SK-N-SH (cell line): ENCODE measurements at regions not wholly inside any gene's neighbourhood (a gene's known extent, or its start where the extent isn't known, plus 50 kb on each side); places are given as distances from the start of the nearest gene placed in this dataset.

Experiments used
- CTCF ChIA-PET: fragments of 300-600, 350-600 bp; formaldehyde crosslinking; extraction: SDS; loops from one replicate; lab custom pipeline; 2021; lab: Yijun Ruan, JAX
- POLR2A ChIA-PET: fragments of 350-600 bp; sonication (Branson Sonifier 250); formaldehyde crosslinking; extraction: SDS; loops from one replicate; lab custom pipeline; 2020; ENCODE audit warnings: antibody characterized with exemption, inconsistent platforms; lab: Yijun Ruan, JAX
- DNase-seq: peaks from one replicate; pipeline ENCODE4 v3.0.0; 2012
- H2AFZ ChIP-seq: fragments of 200-600 bp; sonication (generic); 2 replicates; pipeline ENCODE4 v1.8.1; 2016; ENCODE audit warnings: antibody characterized with exemption, mild to moderate bottlenecking, low read depth
- H3F3A ChIP-seq: fragments of 200-600 bp; sonication (generic); replicated peaks from 2 replicates; pipeline ENCODE3; 2016; ENCODE audit warnings: antibody characterized with exemption, mild to moderate bottlenecking; ENCODE audit not compliant: insufficient read depth
- H3K27ac ChIP-seq, 2 experiments: fragments of 200-500 bp in 1 of 2; fragments of 200-600 bp in 1 of 2; sonication (Bioruptor generic) in 1 of 2; sonication (generic), shearing (Covaris generic) in 1 of 2; 2 replicates each; pipeline versions ENCODE4 v1.5.1 to v1.6.1; 2014 to 2016; ENCODE audit warnings: low read depth in 2 of 2, inconsistent platforms in 1 of 2, low read length in 1 of 2, mild to moderate bottlenecking in 1 of 2, mixed read lengths in 1 of 2
- H3K27me3 ChIP-seq: fragments of 200-600 bp; sonication (generic), shearing (Covaris generic); 2 replicates; pipeline ENCODE4 v1.6.1; 2016; ENCODE audit warnings: mixed run types; ENCODE audit not compliant: insufficient read depth
- H3K36me3 ChIP-seq, 2 experiments: fragments of 200-500 bp in 1 of 2; fragments of 200-600 bp in 1 of 2; sonication (Bioruptor generic) in 1 of 2; sonication (generic) in 1 of 2; replicated peaks in 1 of 2; 2 replicates each; pipeline versions ENCODE3 to v1.5.1; 2014 to 2016; ENCODE audit warnings: low read length in 1 of 2, mild to moderate bottlenecking in 1 of 2; ENCODE audit not compliant: insufficient read depth in 2 of 2, control insufficient read depth in 1 of 2
- H3K4me1 ChIP-seq, 2 experiments: fragments of 200-500 bp in 1 of 2; fragments of 200-600 bp in 1 of 2; sonication (Bioruptor generic) in 1 of 2; sonication (generic), shearing (Covaris generic) in 1 of 2; 2 replicates each; pipeline versions ENCODE4 v1.5.1 to v1.6.1; 2014 to 2016; ENCODE audit warnings: low read depth in 1 of 2, low read length in 1 of 2, mixed run types in 1 of 2; ENCODE audit not compliant: insufficient read depth in 2 of 2, control insufficient read depth in 1 of 2
- H3K4me2 ChIP-seq: fragments of 200-600 bp; sonication (generic), shearing (Covaris generic); 2 replicates; pipeline ENCODE4 v1.6.1; 2017; ENCODE audit warnings: mixed run types
- H3K4me3 ChIP-seq, 2 experiments: fragments of 200-500 bp in 1 of 2; fragments of 200-600 bp in 1 of 2; sonication (Bioruptor generic) in 1 of 2; sonication (generic), shearing (Covaris generic) in 1 of 2; 2 replicates each; pipeline versions ENCODE4 v1.5.1 to v1.8.1; 2014 to 2016; ENCODE audit warnings: low read depth in 2 of 2, inconsistent platforms in 1 of 2, low read length in 1 of 2, mild to moderate bottlenecking in 1 of 2, mixed read lengths in 1 of 2, moderate library complexity in 1 of 2
- H3K79me2 ChIP-seq: fragments of 200-600 bp; sonication (generic); 2 replicates; pipeline ENCODE4 v1.8.1; 2017; ENCODE audit warnings: mild to moderate bottlenecking; ENCODE audit not compliant: insufficient read depth
- H3K9ac ChIP-seq: fragments of 200-600 bp; sonication (generic); 2 replicates; pipeline ENCODE4 v1.6.1; 2017; ENCODE audit warnings: mixed run types
- H3K9me2 ChIP-seq: fragments of 200-600 bp; sonication (generic); 2 replicates; pipeline ENCODE4 v1.6.1; 2017; ENCODE audit warnings: mixed run types
- H3K9me3 ChIP-seq: fragments of 200-600 bp; sonication (generic); 2 replicates; pipeline ENCODE4 v1.6.1; 2017; ENCODE audit warnings: mixed run types, mild to moderate bottlenecking, moderate library complexity
- H4K20me1 ChIP-seq: fragments of 200-600 bp; sonication (generic); 2 replicates; pipeline ENCODE4 v1.6.1; 2017; ENCODE audit warnings: mild to moderate bottlenecking, mixed run types; ENCODE audit not compliant: insufficient read depth
- CHD2 ChIP-seq: fragments of 150-350 bp; IDR thresholded peaks from 2 replicates; pipeline ENCODE4 v1.6.1; 2018; ENCODE audit warnings: low read length; ENCODE audit not compliant: partially characterized antibody
- CTCF ChIP-seq: fragments of 200-600 bp; sonication (generic); IDR thresholded peaks from 2 replicates; pipeline ENCODE4 v1.6.1; 2017; ENCODE audit warnings: antibody characterized with exemption, mild to moderate bottlenecking, moderate library complexity
- ELF1 ChIP-seq: IDR thresholded peaks from 2 replicates; pipeline ENCODE4 v1.4.0; 2012
- EP300 ChIP-seq, 2 experiments: IDR thresholded peaks; 2 replicates each; pipeline versions ENCODE4 v1.4.0 to v1.6.1; 2012; ENCODE audit warnings: borderline replicate concordance in 1 of 2, low read depth in 1 of 2, low read length in 1 of 2
- FOSL2 ChIP-seq: IDR thresholded peaks from 2 replicates; pipeline ENCODE4 v1.4.0; 2012; ENCODE audit warnings: low read depth, mild to moderate bottlenecking, moderate library complexity, borderline replicate concordance
- FOXM1 ChIP-seq: IDR thresholded peaks from 2 replicates; pipeline ENCODE4 v1.4.0; 2012; ENCODE audit warnings: low read depth, mild to moderate bottlenecking
- GATA2 ChIP-seq: sonication (generic); formaldehyde crosslinking; IDR thresholded peaks from 2 replicates; pipeline ENCODE4 v1.5.0; 2020; ENCODE audit warnings: mild to moderate bottlenecking, missing genetic modification reagents
- IRF3 ChIP-seq: fragments of 150-350 bp; IDR thresholded peaks from 2 replicates; pipeline ENCODE4 v1.6.1; 2016; ENCODE audit warnings: mild to moderate bottlenecking, low read depth, low read length
- JUND ChIP-seq: IDR thresholded peaks from 2 replicates; pipeline ENCODE4 v1.4.0; 2012
- MEF2A ChIP-seq: IDR thresholded peaks from 2 replicates; pipeline ENCODE4 v1.4.0; 2012; ENCODE audit warnings: low read depth, borderline replicate concordance
- RAD21 ChIP-seq: IDR thresholded peaks from 2 replicates; pipeline ENCODE4 v1.6.1; 2012; ENCODE audit warnings: mild to moderate bottlenecking, low read length
- RCOR1 ChIP-seq: fragments of 150-350 bp; IDR thresholded peaks from 2 replicates; pipeline ENCODE4 v1.6.1; 2017; ENCODE audit warnings: antibody characterized with exemption, low read length
- RFX5 ChIP-seq: IDR thresholded peaks from 2 replicates; pipeline ENCODE4 v1.6.1; 2012; ENCODE audit warnings: mild to moderate bottlenecking, improper control_type of control experiment, low read length
- TAF1 ChIP-seq: IDR thresholded peaks from 2 replicates; pipeline ENCODE4 v1.6.1; 2012; ENCODE audit warnings: low read depth, mild to moderate bottlenecking, low read length, moderate library complexity, borderline replicate concordance
- TCF12 ChIP-seq: IDR thresholded peaks from 2 replicates; pipeline ENCODE4 v1.4.0; 2012
- TEAD4 ChIP-seq: IDR thresholded peaks from 2 replicates; pipeline ENCODE4 v1.4.0; 2012; ENCODE audit warnings: mild to moderate bottlenecking, borderline replicate concordance; ENCODE audit not compliant: insufficient read depth
- WGBS: methylation state at CpG from one replicate; pipeline ENCODE4 v1.1.6; 2017; ENCODE audit warnings: low lambda C conversion rate; 5-methylcytosine and 5-hydroxymethylcytosine counted together

DNA sequence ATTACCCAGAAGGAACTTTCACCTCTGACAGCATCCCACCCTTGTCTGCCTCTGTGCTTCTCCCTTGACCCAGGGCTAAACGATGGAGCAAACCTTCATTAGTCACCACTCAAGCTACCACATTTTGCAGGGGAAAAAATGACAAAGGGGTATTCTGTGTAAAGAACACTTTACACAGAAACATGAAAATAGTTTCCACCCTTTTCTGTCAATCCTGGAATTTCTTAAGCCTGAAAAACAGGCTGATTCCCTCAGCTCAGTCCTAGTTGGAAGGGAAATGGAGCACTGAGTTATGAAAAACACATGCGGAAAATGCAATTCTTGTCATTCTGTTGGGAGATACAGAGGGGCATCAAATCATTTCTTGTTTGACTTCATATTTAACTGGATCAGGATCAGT, 175.0 kb upstream of the HNRNPA3 start:
- Histone ChIP-seq H3K9me2 (no peaks in the 10 kb centered on the region), H3K79me2 (no peaks in the 10 kb centered on the region), H3K36me3 (no peaks in the 10 kb centered on the region), H4K20me1 (no peaks in the 10 kb centered on the region), H3K4me3 (no peak overlapping the region), H3F3A (no peaks in the 10 kb centered on the region), H3K9me3 (no peaks in the 10 kb centered on the region), H3K9ac (no peak overlapping the region), H3K4me1 (peaks cover 4 to 20% of the 10 kb centered on the region in 2 experiments; a peak in 2 of 4 replicates), H3K27me3 (no peaks in the 10 kb centered on the region), H3K27ac (no peak overlapping the region), H3K4me2 (no peak overlapping the region), H2AFZ (no peak overlapping the region)
- TF ChIP-seq TEAD4 (no peak), TAF1 (no peak), ELF1 (no peak), FOXM1 (no peak), IRF3 (no peak), FOSL2 (no peak), CHD2 (no peak), JUND (no peak), RFX5 (no peak), CTCF (no peak), MEF2A (no peak)
- WGBS = 63% methylated on average over 2 of the region's 2 CpGs
- ChIA-PET POLR2A (no interaction called here), CTCF (interaction anchor here (1.3 kb wide), 1 partner anchor 110 kb away, joined by 3 read pairs; no protein-coding TSS in a partner anchor)
- no peak for DNase-seq

- H3K9me3 ChIP-seq = no peaks in the 10 kb centered on the region
- DNase-seq = peak; percentile 58
Measured at GRCh38 chr2:177038787-177039484, 173.7 kb upstream of the HNRNPA3 start.

More at GRCh38 chr2:177038787-177039484, 173.7 kb upstream of the HNRNPA3 start:
- H2AFZ ChIP-seq = no peak overlapping the region
- H4K20me1 ChIP-seq = no peaks in the 10 kb centered on the region
- no peak overlapping the region for H3K4me2 ChIP-seq
- peaks cover 4 to 21% of the 10 kb centered on the region in 2 experiments; a peak in 2 of 4 replicates for H3K4me1 ChIP-seq
- H3K4me3 ChIP-seq = no peak overlapping the region
- no peaks in the 10 kb centered on the region for H3F3A ChIP-seq
- POLR2A ChIA-PET = interaction anchor here (1.0 kb wide), 1 partner anchor 9 kb away, joined by 4 read pairs; no protein-coding TSS in a partner anchor
- TF ChIP-seq EP300 (IDR thresholded peaks at IDR 0.05; ENCODE audit: borderline replicate concordance in 1 of 2, low read depth in 1 of 2, low read length in 1 of 2) (peak in 1 of 2 experiments; percentile 71; a peak in 2 of 4 replicates), CHD2 (peak; percentile 58), RCOR1 (peak; percentile 47), GATA2 (peak; percentile 88), RAD21 (0 out of 2 replicates have a peak, but pooled peaks have one; percentile 2), TCF12 (peak; percentile 65), MEF2A (no peak), JUND (no peak), FOSL2 (no peak)
- peak overlapping the region in 1 of 2 experiments; percentile 64; a peak in 2 of 4 replicates for H3K27ac ChIP-seq
- H3K79me2 ChIP-seq = no peaks in the 10 kb centered on the region
- H3K9ac ChIP-seq = no peak overlapping the region
- WGBS = 24% methylated on average over 14 of the region's 14 CpGs
- H3K9me2 ChIP-seq = no peaks in the 10 kb centered on the region
- H3K27me3 ChIP-seq = no peaks in the 10 kb centered on the region
- H3K36me3 ChIP-seq = no peaks in the 10 kb centered on the region
- CTCF ChIA-PET = interaction anchor here (0.7 to 1.2 kb wide), 5 partner anchors 9 to 225 kb away, joined by 3 to 5 read pairs (median 4); no protein-coding TSS in a partner anchor
